ENCODE measurements at regions not wholly inside any gene's neighbourhood (a gene's known extent, or its start where the extent isn't known, plus 50 kb on each side); places are given as distances from the start of the nearest gene placed in this dataset.

GRCh38 chr7:46979439-46979838 lies 602.5 kb downstream of the TNS3 start:
- Histone ChIP-seq H3K4me3 (no peak overlapping the region), H3K36me3 (ENCODE audit: low read depth, missing control alignments) (no peaks in the 10 kb centered on the region), H3K27me3 (no peaks in the 10 kb centered on the region), H3K4me1 (no peaks in the 10 kb centered on the region), H3K9me3 (no peaks in the 10 kb centered on the region), H3K27ac (no peak overlapping the region)
- 90 to 93% methylated on average over 1 of the region's 1 CpG for WGBS, 2 donors
- TF ChIP-seq CTCF (IDR thresholded peaks at IDR 0.05) (no peak), POLR2A (IDR thresholded peaks at IDR 0.05) (no peak)
- no peak for DNase-seq
- intact Hi-C loops (cut with DNase I; ENCODE audit: low total_unique reads) = no loop called here

GRCh38 chr7:46975493-46975892 lies 606.4 kb downstream of the TNS3 start:
- no peaks in the 10 kb centered on the region for H3K36me3 ChIP-seq (ENCODE audit: low read depth, missing control alignments)
- WGBS, 2 donors = 87 to 88% methylated on average over 2 of the region's 2 CpGs
- no peak overlapping the region for H3K4me3 ChIP-seq
- no peak overlapping the region for H3K27ac ChIP-seq
- H3K27me3 ChIP-seq = no peaks in the 10 kb centered on the region
- intact Hi-C loops (cut with DNase I; ENCODE audit: low total_unique reads) = no loop called here
- H3K9me3 ChIP-seq = no peaks in the 10 kb centered on the region
- H3K4me1 ChIP-seq = no peaks in the 10 kb centered on the region
- TF ChIP-seq POLR2A (IDR thresholded peaks at IDR 0.05) (no peak), CTCF (IDR thresholded peaks at IDR 0.05) (no peak)
- no peak for DNase-seq

- WGBS, 2 donors = 87 to 89% methylated on average over 3 of the region's 3 CpGs
- DNase-seq = no peak
- Histone ChIP-seq H3K36me3 (ENCODE audit: low read depth, missing control alignments) (no peaks in the 10 kb centered on the region), H3K27me3 (no peaks in the 10 kb centered on the region), H3K4me3 (no peak overlapping the region), H3K27ac (no peak overlapping the region), H3K4me1 (no peaks in the 10 kb centered on the region), H3K9me3 (no peaks in the 10 kb centered on the region)
- intact Hi-C loops (cut with DNase I; ENCODE audit: low total_unique reads) = no loop called here
- TF ChIP-seq CTCF (IDR thresholded peaks at IDR 0.05) (no peak), POLR2A (IDR thresholded peaks at IDR 0.05) (no peak)
These were observed 609.7 kb downstream of the TNS3 start for GRCh38 chr7:46972205-46972604.

GRCh38 chr7:46970476-46970875 lies 611.4 kb downstream of the TNS3 start:
- H3K27me3 ChIP-seq = no peaks in the 10 kb centered on the region
- no peak overlapping the region for H3K4me3 ChIP-seq
- WGBS, 2 donors = 86 to 89% methylated on average over 1 of the region's 1 CpG
- intact Hi-C loops (cut with DNase I; ENCODE audit: low total_unique reads) = no loop called here
- H3K36me3 ChIP-seq (ENCODE audit: low read depth, missing control alignments) = no peaks in the 10 kb centered on the region
- no peak for DNase-seq
- no peaks in the 10 kb centered on the region for H3K4me1 ChIP-seq
- H3K9me3 ChIP-seq = no peaks in the 10 kb centered on the region
- TF ChIP-seq POLR2A (IDR thresholded peaks at IDR 0.05) (no peak), CTCF (IDR thresholded peaks at IDR 0.05) (no peak)
- H3K27ac ChIP-seq = no peak overlapping the region

GRCh38 chr7:46970131-46970430 lies 611.8 kb downstream of the TNS3 start:
- TF ChIP-seq CTCF (IDR thresholded peaks at IDR 0.05) (no peak), POLR2A (IDR thresholded peaks at IDR 0.05) (no peak)
- no peaks in the 10 kb centered on the region for H3K27me3 ChIP-seq
- H3K9me3 ChIP-seq = no peaks in the 10 kb centered on the region
- 61 to 68% methylated on average over 5 of the region's 5 CpGs for whole genome bisulfite sequencing, 2 donors
- no peaks in the 10 kb centered on the region for H3K36me3 ChIP-seq (ENCODE audit: low read depth, missing control alignments)
- no peak for DNase-seq
- H3K4me3 ChIP-seq = peak overlapping the region in 1 of 2 donors; percentile 2
- H3K4me1 ChIP-seq = no peaks in the 10 kb centered on the region
- intact Hi-C loops (cut with DNase I; ENCODE audit: low total_unique reads) = no loop called here
- no peak overlapping the region for H3K27ac ChIP-seq
